MM.1S (cell line): ENCODE measurements at regions not wholly inside any gene's neighbourhood (a gene's known extent, or its start where the extent isn't known, plus 50 kb on each side); places are given as distances from the start of the nearest gene placed in this dataset.

ENCODE experiments used
- CTCF ChIP-seq: fragments of 300-600 bp; sonication (generic); IDR thresholded peaks from 2 replicates; pipeline ENCODE4 v1.5.1; 2016; ENCODE audit warnings: antibody characterized with exemption, low read length, mixed read lengths
- EZH2 ChIP-seq: fragments of 300-600 bp; sonication (generic); optimal IDR thresholded peaks from 2 replicates; pipeline ENCODE3; 2017; ENCODE audit warnings: low read depth, mild to moderate bottlenecking, antibody characterized with exemption, low read length, mixed read lengths
- EZH2phosphoT487 ChIP-seq: fragments of 300-600 bp; sonication (generic); IDR thresholded peaks from 2 replicates; pipeline ENCODE4 v1.6.1; 2018; ENCODE audit warnings: antibody characterized with exemption, low read length

- TF ChIP-seq CTCF: no peak
- TF ChIP-seq EZH2phosphoT487: no peak
- no peak for TF ChIP-seq EZH2
These were observed 1539.4 kb upstream of the TENM4 start for GRCh38 chr11:80980227-80980626.
